Mammary epithelial cell (primary cell): ENCODE measurements at regions not wholly inside any gene's neighbourhood (a gene's known extent, or its start where the extent isn't known, plus 50 kb on each side); places are given as distances from the start of the nearest gene placed in this dataset.

Experiments used
- EZH2 ChIP-seq: IDR thresholded peaks from 2 replicates; pipeline ENCODE4 v1.6.1; 2012; ENCODE audit warnings: low read length, inconsistent platforms, borderline replicate concordance
- TF ChIP-seq, protein P1 (sequence below), 2 donors: IDR thresholded peaks in 1 of 2; conservative IDR thresholded peaks in 1 of 2; 2 replicates each; pipeline ENCODE4 v1.5.1; 2011 to 2012; ENCODE audit warnings: inconsistent platforms in 2 of 2, low read length in 2 of 2, mild to moderate bottlenecking in 2 of 2, control low read depth in 1 of 2, low read depth in 1 of 2; ENCODE audit not compliant: insufficient read depth in 1 of 2; ENCODE audit errors: extremely low read depth in 1 of 2

DNA sequence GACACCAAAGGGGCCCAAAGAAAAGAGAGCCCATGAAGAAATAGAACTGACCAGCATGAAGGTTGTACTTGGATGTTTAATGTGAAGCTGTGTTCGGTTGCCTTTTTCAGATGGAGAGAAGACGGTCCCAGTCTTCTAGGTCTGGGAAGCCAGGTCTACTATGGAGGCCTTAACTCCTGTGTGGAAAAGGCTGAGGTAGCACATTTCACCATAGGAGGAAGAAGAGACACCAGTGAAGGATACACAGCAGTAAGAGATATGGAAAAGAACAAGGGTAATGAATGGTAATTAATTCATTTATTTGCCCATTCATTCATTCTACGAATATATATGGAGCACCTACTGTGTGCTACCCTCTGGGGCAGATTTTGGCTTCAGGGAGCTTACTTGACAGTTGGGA lies 151.6 kb upstream of the PLEKHG7 start:
- TF ChIP-seq, protein P1, sequence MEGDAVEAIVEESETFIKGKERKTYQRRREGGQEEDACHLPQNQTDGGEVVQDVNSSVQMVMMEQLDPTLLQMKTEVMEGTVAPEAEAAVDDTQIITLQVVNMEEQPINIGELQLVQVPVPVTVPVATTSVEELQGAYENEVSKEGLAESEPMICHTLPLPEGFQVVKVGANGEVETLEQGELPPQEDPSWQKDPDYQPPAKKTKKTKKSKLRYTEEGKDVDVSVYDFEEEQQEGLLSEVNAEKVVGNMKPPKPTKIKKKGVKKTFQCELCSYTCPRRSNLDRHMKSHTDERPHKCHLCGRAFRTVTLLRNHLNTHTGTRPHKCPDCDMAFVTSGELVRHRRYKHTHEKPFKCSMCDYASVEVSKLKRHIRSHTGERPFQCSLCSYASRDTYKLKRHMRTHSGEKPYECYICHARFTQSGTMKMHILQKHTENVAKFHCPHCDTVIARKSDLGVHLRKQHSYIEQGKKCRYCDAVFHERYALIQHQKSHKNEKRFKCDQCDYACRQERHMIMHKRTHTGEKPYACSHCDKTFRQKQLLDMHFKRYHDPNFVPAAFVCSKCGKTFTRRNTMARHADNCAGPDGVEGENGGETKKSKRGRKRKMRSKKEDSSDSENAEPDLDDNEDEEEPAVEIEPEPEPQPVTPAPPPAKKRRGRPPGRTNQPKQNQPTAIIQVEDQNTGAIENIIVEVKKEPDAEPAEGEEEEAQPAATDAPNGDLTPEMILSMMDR (conservative IDR thresholded peaks at IDR 0.05 in 1 of 2, IDR thresholded peaks at IDR 0.05 in 1 of 2; ENCODE audit: extremely low read depth in 1 of 2, insufficient read depth in 1 of 2, low read depth in 1 of 2, low read length in 2 of 2), result no peak
- no peak for TF ChIP-seq EZH2
